ENCODE measurements at regions not wholly inside any gene's neighbourhood (a gene's known extent, or its start where the extent isn't known, plus 50 kb on each side); places are given as distances from the start of the nearest gene placed in this dataset.

GRCh38 chr1:5432436-5432835, 559.8 kb downstream of the NPHP4 start:
- TF ChIP-seq POLR2AphosphoS5 (IDR thresholded peaks at IDR 0.05) (no peak), CTCF (IDR thresholded peaks at IDR 0.05) (no peak), POLR2A (IDR thresholded peaks at IDR 0.05) (no peak)
